ENCODE measurements at regions not wholly inside any gene's neighbourhood (a gene's known extent, or its start where the extent isn't known, plus 50 kb on each side); places are given as distances from the start of the nearest gene placed in this dataset.

DNA sequence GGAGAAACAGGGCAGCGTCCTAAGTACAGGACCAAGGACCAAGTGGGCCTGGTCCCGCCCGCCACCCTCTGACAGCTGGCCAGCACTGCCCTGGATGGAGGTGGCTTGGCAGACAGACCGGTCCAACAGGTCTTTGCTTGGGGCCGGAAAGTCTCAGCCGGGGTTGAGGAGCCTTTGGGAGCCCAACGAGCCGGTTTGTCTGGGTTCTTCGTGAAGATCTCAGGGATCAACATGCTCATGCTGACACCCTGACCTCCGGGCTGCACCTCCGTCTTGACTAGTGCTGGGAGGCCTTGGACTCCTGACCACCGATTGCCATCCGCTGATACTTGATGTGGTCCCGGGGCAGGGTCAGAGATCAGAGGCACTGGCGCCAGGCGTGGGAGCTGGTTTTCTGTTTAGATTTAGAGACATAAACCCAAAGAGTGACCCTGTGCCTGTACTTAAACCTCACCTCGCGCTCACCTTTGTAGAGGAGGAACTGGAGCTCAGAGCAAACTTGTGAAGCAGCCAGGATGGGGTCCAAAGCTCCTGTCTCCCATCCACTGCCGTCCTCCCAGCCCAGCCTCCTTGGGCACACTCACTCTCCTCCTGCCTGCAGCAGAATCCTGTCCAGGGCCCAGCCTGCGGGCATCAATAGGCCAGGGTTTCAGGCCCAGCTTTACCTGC lies 92.1 kb upstream of the GSE1 start:
- no peak for DNase-seq
- peaks cover 67% of the 10 kb centered on the region for H3K4me1 Mint-ChIP-seq
- H3K36me3 Mint-ChIP-seq (ENCODE audit: low read depth): peaks cover 12% of the 10 kb centered on the region
- H3K27ac Mint-ChIP-seq: no peak overlapping the region
- H3K9me3 Mint-ChIP-seq: peaks cover 9% of the 10 kb centered on the region
- TF ChIP-seq, protein P1, sequence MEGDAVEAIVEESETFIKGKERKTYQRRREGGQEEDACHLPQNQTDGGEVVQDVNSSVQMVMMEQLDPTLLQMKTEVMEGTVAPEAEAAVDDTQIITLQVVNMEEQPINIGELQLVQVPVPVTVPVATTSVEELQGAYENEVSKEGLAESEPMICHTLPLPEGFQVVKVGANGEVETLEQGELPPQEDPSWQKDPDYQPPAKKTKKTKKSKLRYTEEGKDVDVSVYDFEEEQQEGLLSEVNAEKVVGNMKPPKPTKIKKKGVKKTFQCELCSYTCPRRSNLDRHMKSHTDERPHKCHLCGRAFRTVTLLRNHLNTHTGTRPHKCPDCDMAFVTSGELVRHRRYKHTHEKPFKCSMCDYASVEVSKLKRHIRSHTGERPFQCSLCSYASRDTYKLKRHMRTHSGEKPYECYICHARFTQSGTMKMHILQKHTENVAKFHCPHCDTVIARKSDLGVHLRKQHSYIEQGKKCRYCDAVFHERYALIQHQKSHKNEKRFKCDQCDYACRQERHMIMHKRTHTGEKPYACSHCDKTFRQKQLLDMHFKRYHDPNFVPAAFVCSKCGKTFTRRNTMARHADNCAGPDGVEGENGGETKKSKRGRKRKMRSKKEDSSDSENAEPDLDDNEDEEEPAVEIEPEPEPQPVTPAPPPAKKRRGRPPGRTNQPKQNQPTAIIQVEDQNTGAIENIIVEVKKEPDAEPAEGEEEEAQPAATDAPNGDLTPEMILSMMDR (IDR thresholded peaks at IDR 0.05): no peak
- peaks cover 34% of the 10 kb centered on the region for H3K27me3 Mint-ChIP-seq (ENCODE audit: low read depth, poor library complexity)
- H3K4me3 Mint-ChIP-seq: no peak overlapping the region

DNA sequence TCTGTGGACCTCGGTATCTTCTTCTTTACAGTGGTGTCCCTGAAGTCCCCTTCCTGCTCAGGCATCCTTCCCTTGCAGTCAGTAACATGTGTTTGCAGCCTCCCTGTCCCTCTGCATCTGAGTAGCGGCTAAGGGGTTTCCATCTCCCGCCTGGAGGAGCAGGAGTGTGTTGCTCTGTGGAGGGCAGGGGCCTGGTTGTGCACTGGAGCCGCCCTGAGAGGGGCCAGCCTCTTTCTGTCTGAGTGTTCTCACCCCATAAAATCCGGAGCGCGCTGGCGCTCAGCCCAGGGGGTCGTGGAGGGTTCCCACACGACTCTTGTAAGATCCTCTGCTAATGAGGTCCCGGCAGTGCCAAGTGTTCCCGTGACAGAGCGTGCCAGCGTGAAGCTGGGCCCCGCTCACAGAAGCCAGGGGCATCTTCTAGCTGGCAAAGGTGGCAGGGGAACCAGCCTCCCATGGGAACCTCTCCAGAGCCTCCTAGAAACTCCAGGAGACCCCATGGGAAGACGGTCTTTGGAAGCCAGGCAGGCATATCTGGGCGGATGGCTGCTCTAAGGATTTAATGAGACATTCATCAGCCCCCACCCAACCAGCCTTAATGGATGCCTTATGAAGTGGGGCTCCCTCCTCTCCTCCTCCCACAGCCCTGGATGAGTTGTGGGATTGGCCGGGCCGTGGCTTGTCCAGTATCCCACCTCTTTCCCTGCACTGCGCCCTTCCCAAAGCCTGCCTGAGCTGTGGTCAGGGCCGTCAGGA lies 91.4 kb upstream of the GSE1 start:
- no peak overlapping the region for H3K27ac Mint-ChIP-seq

DNA sequence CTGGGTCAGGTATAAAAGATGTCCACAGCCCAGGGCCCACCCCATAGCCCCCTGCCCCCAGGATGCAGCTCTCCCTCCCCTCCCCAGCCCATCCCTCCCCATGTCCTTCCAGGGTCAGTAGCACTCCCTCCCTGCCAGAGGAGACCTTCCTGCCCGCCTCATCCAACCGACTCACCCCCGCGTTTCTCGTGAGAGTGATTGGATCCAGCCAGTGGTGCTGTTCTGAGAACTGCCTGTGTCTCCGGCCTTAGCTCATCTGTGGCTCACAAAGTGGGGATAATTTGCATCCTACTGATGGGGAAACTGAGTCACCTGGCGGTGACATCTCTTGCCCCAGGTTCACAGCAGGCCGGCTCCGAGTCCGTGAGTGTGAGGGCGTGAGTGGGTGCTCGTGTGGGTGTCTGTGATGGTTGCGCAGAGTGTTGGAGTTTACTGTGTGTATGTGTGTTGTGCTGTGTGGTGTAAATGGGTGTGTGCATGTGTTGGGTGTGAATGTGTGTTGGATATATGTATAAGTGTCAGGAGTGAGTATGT lies 90.7 kb upstream of the GSE1 start:
- peak overlapping the region; percentile 53 for H3K4me3 Mint-ChIP-seq
- H3K36me3 Mint-ChIP-seq (ENCODE audit: low read depth): peaks cover 12% of the 10 kb centered on the region
- DNase-seq: no peak
- peaks cover 9% of the 10 kb centered on the region for H3K9me3 Mint-ChIP-seq
- peaks cover 27% of the 10 kb centered on the region for H3K27me3 Mint-ChIP-seq (ENCODE audit: low read depth, poor library complexity)
- peaks cover 73% of the 10 kb centered on the region for H3K4me1 Mint-ChIP-seq
- no peak overlapping the region for H3K27ac Mint-ChIP-seq
- TF ChIP-seq, protein P1 (IDR thresholded peaks at IDR 0.05): no peak

More for the DNA sequence above, 91.4 kb upstream of the GSE1 start:
- no peak overlapping the region for H3K4me3 Mint-ChIP-seq
- peaks cover 12% of the 10 kb centered on the region for H3K36me3 Mint-ChIP-seq (ENCODE audit: low read depth)
- peaks cover 9% of the 10 kb centered on the region for H3K9me3 Mint-ChIP-seq
- peaks cover 31% of the 10 kb centered on the region for H3K27me3 Mint-ChIP-seq (ENCODE audit: low read depth, poor library complexity)
- peaks cover 71% of the 10 kb centered on the region for H3K4me1 Mint-ChIP-seq
- TF ChIP-seq, protein P1 (IDR thresholded peaks at IDR 0.05): no peak
- DNase-seq: no peak

DNA sequence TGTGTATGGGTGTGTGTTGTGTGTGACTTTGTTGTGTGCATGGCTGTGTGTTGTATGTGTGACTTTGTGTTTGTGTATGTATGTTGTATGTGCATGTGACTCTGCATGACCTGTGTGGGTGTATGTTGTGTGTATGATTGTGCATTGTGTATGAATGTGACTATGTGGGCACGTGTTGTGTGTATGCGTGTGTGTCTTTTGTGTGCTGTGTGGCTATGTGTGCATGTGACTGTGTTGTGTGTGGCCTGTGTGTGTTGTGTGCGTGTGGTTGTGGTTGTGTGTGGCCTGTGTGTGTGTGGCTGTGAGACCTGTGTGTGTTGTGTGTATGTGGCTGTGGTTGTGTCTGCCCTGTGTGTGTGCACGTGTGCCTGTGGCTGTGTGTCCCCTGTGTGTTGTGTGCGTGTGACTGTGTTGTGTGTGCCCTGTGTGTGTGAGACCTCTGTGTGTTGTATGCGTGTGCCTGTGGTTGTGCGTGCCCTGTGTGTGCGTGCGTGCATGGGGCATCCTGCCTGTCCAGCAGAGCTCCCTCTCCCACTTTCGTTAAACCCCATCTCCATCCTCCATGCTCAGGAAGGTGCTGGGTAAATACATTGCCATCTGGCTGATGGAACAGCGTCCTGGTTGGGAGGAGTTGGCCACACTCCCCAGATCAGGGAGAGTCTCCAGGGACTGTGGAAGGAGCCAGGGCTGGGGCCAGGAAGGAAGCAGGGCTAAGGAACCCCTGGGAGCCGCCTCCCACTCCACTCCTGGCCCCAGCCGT lies 90.1 kb upstream of the GSE1 start:
- H3K27me3 Mint-ChIP-seq (ENCODE audit: low read depth, poor library complexity): peaks cover 29% of the 10 kb centered on the region
- peak overlapping the region; percentile 53 for H3K4me3 Mint-ChIP-seq
- DNase-seq: peak; percentile 42
- H3K27ac Mint-ChIP-seq: peak overlapping the region; percentile 76
- H3K36me3 Mint-ChIP-seq (ENCODE audit: low read depth): peaks cover 12% of the 10 kb centered on the region
- peaks cover 76% of the 10 kb centered on the region for H3K4me1 Mint-ChIP-seq
- TF ChIP-seq, protein P1 (IDR thresholded peaks at IDR 0.05): no peak
- H3K9me3 Mint-ChIP-seq: peaks cover 9% of the 10 kb centered on the region

DNA sequence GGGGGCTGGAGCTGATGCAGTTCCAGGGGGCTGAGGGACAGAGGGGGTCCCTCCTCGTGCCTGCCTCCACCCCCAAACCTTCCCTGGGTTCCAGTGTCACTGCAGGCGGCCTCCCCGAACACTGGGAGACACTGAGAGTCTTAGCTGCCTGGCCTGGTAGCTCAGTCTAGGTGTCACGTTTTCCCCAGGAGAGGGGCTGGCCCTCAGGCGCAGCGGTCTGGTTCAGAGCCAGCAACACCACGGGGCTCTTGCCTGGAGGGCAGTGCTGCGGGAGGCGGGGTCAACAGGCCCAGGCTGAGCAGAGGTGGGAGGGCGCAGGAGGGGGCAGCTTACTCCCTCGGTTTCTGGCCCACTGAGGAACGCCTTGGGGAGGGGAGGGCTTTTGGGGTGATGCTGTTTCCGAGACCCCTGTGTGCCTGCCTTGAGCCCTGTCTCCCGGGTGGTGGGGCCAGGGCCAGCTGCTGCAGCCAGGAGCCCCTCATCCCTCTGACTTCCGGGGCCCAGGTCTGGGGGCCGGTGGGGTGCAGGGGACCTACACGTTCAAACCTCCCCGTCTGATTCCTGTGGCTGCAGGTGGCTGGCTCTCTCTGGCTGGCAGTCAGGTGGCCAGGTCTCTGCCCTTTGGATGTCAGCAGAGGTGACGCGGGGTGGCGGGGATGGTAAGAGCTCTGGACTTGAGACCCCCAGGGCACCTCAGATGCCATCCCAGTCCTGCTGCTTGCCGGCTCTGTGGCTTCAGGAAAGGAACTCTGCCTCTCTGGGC lies 89.3 kb upstream of the GSE1 start:
- Mint-ChIP-seq H3K9me3 (peaks cover 8% of the 10 kb centered on the region), H3K36me3 (ENCODE audit: low read depth) (peaks cover 10% of the 10 kb centered on the region), H3K4me3 (no peak overlapping the region), H3K27me3 (ENCODE audit: low read depth, poor library complexity) (peaks cover 30% of the 10 kb centered on the region), H3K27ac (no peak overlapping the region), H3K4me1 (peaks cover 83% of the 10 kb centered on the region)
- peak; percentile 76 for DNase-seq
- TF ChIP-seq, protein P1 (IDR thresholded peaks at IDR 0.05): no peak

All from nephron progenitor cell (in vitro differentiated cells).